ENCODE measurements at regions not wholly inside any gene's neighbourhood (a gene's known extent, or its start where the extent isn't known, plus 50 kb on each side); places are given as distances from the start of the nearest gene placed in this dataset.

GRCh38 chr4:137659431-137659830 lies 127.1 kb upstream of the PCDH18 start:
- TF ChIP-seq CTCF (IDR thresholded peaks at IDR 0.05; ENCODE audit: extremely low read depth in 1 of 2, insufficient read depth in 1 of 2, low read depth in 1 of 2, low read length in 2 of 2): no peak
- no peak for TF ChIP-seq EZH2 (IDR thresholded peaks at IDR 0.05; ENCODE audit: borderline replicate concordance, low read depth, low read length, severe bottlenecking)
- TF ChIP-seq MYC (IDR thresholded peaks at IDR 0.05; ENCODE audit: low read depth, low read length): no peak
- TF ChIP-seq POLR2A (IDR thresholded peaks at IDR 0.05; ENCODE audit: low read depth, low read length): no peak
- TF ChIP-seq MAX (IDR thresholded peaks at IDR 0.05; ENCODE audit: insufficient read depth, insufficient read length): no peak
- no peak for TF ChIP-seq POLR2AphosphoS5 (IDR thresholded peaks at IDR 0.05; ENCODE audit: insufficient read depth, low read depth, low read length)
- TF ChIP-seq FOS (IDR thresholded peaks at IDR 0.05; ENCODE audit: borderline replicate concordance, insufficient read depth, low read length): no peak

Data from endothelial cell of umbilical vein (primary cell).